Bone marrow (tissue), 2 donors: ENCODE measurements at regions not wholly inside any gene's neighbourhood (a gene's known extent, or its start where the extent isn't known, plus 50 kb on each side); places are given as distances from the start of the nearest gene placed in this dataset.
"Not testable (repeated sequence)": the region's sequence is repeated elsewhere in the genome, so short reads cannot be mapped to it uniquely, and the experiment has no call there.

Source experiments
- DNase-seq, 2 donors: peaks; one replicate each; lab custom pipeline; 2025; lab: John Stamatoyannopoulos, UW

GRCh38 chr5:34329201-34329600 lies 286.2 kb upstream of the C1QTNF3 start:
- DNase-seq = not testable (repeated sequence)

GRCh38 chr5:34329611-34330108 lies 286.6 kb upstream of the C1QTNF3 start:
- not testable (repeated sequence) for DNase-seq

- DNase-seq = not testable (repeated sequence)
These were observed 289.0 kb upstream of the C1QTNF3 start for GRCh38 chr5:34331928-34332454.

- DNase-seq = not testable (repeated sequence)
These were observed 296.5 kb upstream of the C1QTNF3 start for GRCh38 chr5:34339408-34340001.

- DNase-seq = not testable (repeated sequence)
These were observed 301.7 kb upstream of the RAI14 start for GRCh38 chr5:34354440-34354839.

- not testable (repeated sequence) for DNase-seq
These were observed 284.7 kb upstream of the RAI14 start for GRCh38 chr5:34371417-34371816.

GRCh38 chr5:34371817-34372216 lies 284.3 kb upstream of the RAI14 start:
- DNase-seq = not testable (repeated sequence)

- DNase-seq = not testable (repeated sequence)
These were observed 283.4 kb upstream of the RAI14 start for GRCh38 chr5:34372739-34373138.

- not testable (repeated sequence) for DNase-seq
These were observed 278.5 kb upstream of the RAI14 start for GRCh38 chr5:34377651-34378050.

- DNase-seq = not testable (repeated sequence)
These were observed 277.6 kb upstream of the RAI14 start for GRCh38 chr5:34378498-34378897.

GRCh38 chr5:34388754-34389153 lies 267.4 kb upstream of the RAI14 start:
- DNase-seq = not testable (repeated sequence)

GRCh38 chr5:34409373-34409772 lies 246.8 kb upstream of the RAI14 start:
- DNase-seq = no peak

- no peak for DNase-seq
These were observed 245.6 kb upstream of the RAI14 start for GRCh38 chr5:34410411-34411139.

GRCh38 chr5:34411470-34412346 lies 244.4 kb upstream of the RAI14 start:
- DNase-seq = no peak

GRCh38 chr5:34412736-34413135 lies 243.4 kb upstream of the RAI14 start:
- no peak for DNase-seq

- no peak for DNase-seq
These were observed 240.4 kb upstream of the RAI14 start for GRCh38 chr5:34415559-34416198.

GRCh38 chr5:34416501-34417008 lies 239.6 kb upstream of the RAI14 start:
- no peak for DNase-seq

- DNase-seq = not testable (repeated sequence)
These were observed 235.9 kb upstream of the RAI14 start for GRCh38 chr5:34420191-34420590.

GRCh38 chr5:34436761-34437501 lies 219.2 kb upstream of the RAI14 start:
- DNase-seq = no peak

- DNase-seq = no peak
These were observed 216.5 kb upstream of the RAI14 start for GRCh38 chr5:34439601-34440000.

GRCh38 chr5:34441767-34442166 lies 214.4 kb upstream of the RAI14 start:
- not testable (repeated sequence) for DNase-seq
